HFF-Myc (cell line): ENCODE measurements at regions not wholly inside any gene's neighbourhood (a gene's known extent, or its start where the extent isn't known, plus 50 kb on each side); places are given as distances from the start of the nearest gene placed in this dataset.

ENCODE experiments used
- DNase-seq: peaks from one replicate; pipeline ENCODE4 v3.0.0-alpha.2; 2011; ENCODE audit warnings: low read depth; ENCODE audit errors: extremely low read depth
- H3K4me3 ChIP-seq: replicated peaks from 2 replicates; pipeline ENCODE4 v1.5.1; 2011; ENCODE audit warnings: low read depth, mild to moderate bottlenecking, control low read depth, low read length
- CTCF ChIP-seq: IDR thresholded peaks from 2 replicates; pipeline ENCODE4 v1.5.1; 2012; ENCODE audit warnings: mild to moderate bottlenecking, low read depth, low read length, control low read depth; ENCODE audit errors: missing control alignments

- DNase-seq, result no peak
- TF ChIP-seq CTCF, result no peak
- no peak overlapping the region for H3K4me3 ChIP-seq
Measured at GRCh38 chr6:11358904-11359830, 126.7 kb upstream of the NEDD9 start.

- no peak overlapping the region for H3K4me3 ChIP-seq
- no peak for TF ChIP-seq CTCF
- DNase-seq, result no peak
Measured at GRCh38 chr6:11357285-11357684, 124.8 kb upstream of the NEDD9 start.

GRCh38 chr6:11356404-11357155, 124.1 kb upstream of the NEDD9 start:
- TF ChIP-seq CTCF, result no peak
- no peak overlapping the region for H3K4me3 ChIP-seq
- DNase-seq, result no peak

- no peak overlapping the region for H3K4me3 ChIP-seq
- no peak for DNase-seq
- no peak for TF ChIP-seq CTCF
Measured at GRCh38 chr6:11353921-11354389, 121.5 kb upstream of the NEDD9 start.

GRCh38 chr6:11350294-11350693, 117.8 kb upstream of the NEDD9 start:
- H3K4me3 ChIP-seq, result no peak overlapping the region
- no peak for TF ChIP-seq CTCF
- DNase-seq, result no peak

- H3K4me3 ChIP-seq, result no peak overlapping the region
- TF ChIP-seq CTCF, result no peak
- no peak for DNase-seq
Measured at GRCh38 chr6:11349880-11350279, 117.4 kb upstream of the NEDD9 start.
